Stomach (tissue), 4 donors: ENCODE measurements at regions not wholly inside any gene's neighbourhood (a gene's known extent, or its start where the extent isn't known, plus 50 kb on each side); places are given as distances from the start of the nearest gene placed in this dataset.

Source experiments
- POLR2A ChIP-seq, 4 donors: fragments of 450-650 bp; IDR thresholded peaks; one replicate each; pipeline ENCODE4 v1.6.1; 2016; ENCODE audit warnings: antibody characterized with exemption in 4 of 4, control low read depth in 2 of 4, mild to moderate bottlenecking in 1 of 4, moderate library complexity in 1 of 4
- POLR2AphosphoS5 ChIP-seq, 3 donors: sonication (generic); formaldehyde crosslinking; IDR thresholded peaks; one replicate each; pipeline ENCODE4 v1.6.1; 2016; ENCODE audit warnings: antibody characterized with exemption in 3 of 3
- TF ChIP-seq, protein P1 (sequence below), 7 experiments: fragments of 450-650 bp in 4 of 7; fragments of 200-600 bp in 3 of 7; sonication (generic) in 3 of 7; IDR thresholded peaks; one replicate each; pipeline ENCODE4 v1.5.1; 2016 to 2019; ENCODE audit warnings: antibody characterized with exemption in 7 of 7, control low read depth in 2 of 7, mild to moderate bottlenecking in 1 of 7

- TF ChIP-seq POLR2A (IDR thresholded peaks at IDR 0.05): no peak
- no peak for TF ChIP-seq POLR2AphosphoS5 (IDR thresholded peaks at IDR 0.05)
- TF ChIP-seq, protein P1, sequence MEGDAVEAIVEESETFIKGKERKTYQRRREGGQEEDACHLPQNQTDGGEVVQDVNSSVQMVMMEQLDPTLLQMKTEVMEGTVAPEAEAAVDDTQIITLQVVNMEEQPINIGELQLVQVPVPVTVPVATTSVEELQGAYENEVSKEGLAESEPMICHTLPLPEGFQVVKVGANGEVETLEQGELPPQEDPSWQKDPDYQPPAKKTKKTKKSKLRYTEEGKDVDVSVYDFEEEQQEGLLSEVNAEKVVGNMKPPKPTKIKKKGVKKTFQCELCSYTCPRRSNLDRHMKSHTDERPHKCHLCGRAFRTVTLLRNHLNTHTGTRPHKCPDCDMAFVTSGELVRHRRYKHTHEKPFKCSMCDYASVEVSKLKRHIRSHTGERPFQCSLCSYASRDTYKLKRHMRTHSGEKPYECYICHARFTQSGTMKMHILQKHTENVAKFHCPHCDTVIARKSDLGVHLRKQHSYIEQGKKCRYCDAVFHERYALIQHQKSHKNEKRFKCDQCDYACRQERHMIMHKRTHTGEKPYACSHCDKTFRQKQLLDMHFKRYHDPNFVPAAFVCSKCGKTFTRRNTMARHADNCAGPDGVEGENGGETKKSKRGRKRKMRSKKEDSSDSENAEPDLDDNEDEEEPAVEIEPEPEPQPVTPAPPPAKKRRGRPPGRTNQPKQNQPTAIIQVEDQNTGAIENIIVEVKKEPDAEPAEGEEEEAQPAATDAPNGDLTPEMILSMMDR (IDR thresholded peaks at IDR 0.05): no peak
Measured at GRCh38 chr14:56412468-56413434, 166.8 kb upstream of the TMEM260 start.
